Coronary artery (tissue), 2 donors: ENCODE measurements at regions not wholly inside any gene's neighbourhood (a gene's known extent, or its start where the extent isn't known, plus 50 kb on each side); places are given as distances from the start of the nearest gene placed in this dataset.

Experiments used
- DNase-seq: peaks from one replicate; pipeline ENCODE4 v3.0.0-alpha.2; 2017; ENCODE audit warnings: low spot score
- H3K27ac ChIP-seq, 2 donors: fragments of 200-600 bp; sonication (generic); one replicate each; pipeline ENCODE4 v1.5.1; 2016 to 2019
- H3K4me3 ChIP-seq: fragments of 200-600 bp; sonication (generic); 2 replicates; pipeline ENCODE4 v1.5.1; 2016; ENCODE audit warnings: mild to moderate bottlenecking, moderate library complexity
- CTCF ChIP-seq: fragments of 200-600 bp; sonication (generic); IDR thresholded peaks from one replicate; pipeline ENCODE4 v1.5.1; 2019; ENCODE audit warnings: antibody characterized with exemption

GRCh38 chr4:71202705-71203104 lies 136.1 kb upstream of the SLC4A4 start:
- H3K27ac ChIP-seq: no peak overlapping the region

GRCh38 chr4:71204056-71204455 lies 134.8 kb upstream of the SLC4A4 start:
- Histone ChIP-seq H3K27ac (no peak overlapping the region), H3K4me3 (no peak overlapping the region)
- TF ChIP-seq CTCF: no peak
- no peak for DNase-seq

More at GRCh38 chr4:71202705-71203104, 136.1 kb upstream of the SLC4A4 start:
- TF ChIP-seq CTCF: no peak
- DNase-seq: no peak
- H3K4me3 ChIP-seq: no peak overlapping the region

GRCh38 chr4:71206763-71207162 lies 132.1 kb upstream of the SLC4A4 start:
- no peak overlapping the region for H3K4me3 ChIP-seq
- no peak overlapping the region for H3K27ac ChIP-seq
- DNase-seq: no peak
- TF ChIP-seq CTCF: no peak

- no peak for DNase-seq
- Histone ChIP-seq H3K4me3 (no peak overlapping the region), H3K27ac (no peak overlapping the region)
- no peak for TF ChIP-seq CTCF
Observed at GRCh38 chr4:71209161-71209560, 129.7 kb upstream of the SLC4A4 start.

- no peak for DNase-seq
- Histone ChIP-seq H3K27ac (no peak overlapping the region), H3K4me3 (no peak overlapping the region)
- TF ChIP-seq CTCF: no peak
Observed at GRCh38 chr4:71210823-71211222, 128.0 kb upstream of the SLC4A4 start.

- no peak for TF ChIP-seq CTCF
- H3K4me3 ChIP-seq: no peak overlapping the region
- no peak for DNase-seq
- no peak overlapping the region for H3K27ac ChIP-seq
Observed at GRCh38 chr4:71211748-71212147, 127.1 kb upstream of the SLC4A4 start.

GRCh38 chr4:71212216-71212615 lies 126.6 kb upstream of the SLC4A4 start:
- TF ChIP-seq CTCF: no peak
- Histone ChIP-seq H3K4me3 (no peak overlapping the region), H3K27ac (no peak overlapping the region)
- DNase-seq: no peak
